ENCODE measurements at regions not wholly inside any gene's neighbourhood (a gene's known extent, or its start where the extent isn't known, plus 50 kb on each side); places are given as distances from the start of the nearest gene placed in this dataset.

GRCh38 chr2:177327009-177327408, 62.5 kb upstream of the NFE2L2 start:
- TF ChIP-seq CTCF (IDR thresholded peaks at IDR 0.05) = no peak
- TF ChIP-seq EZH2 (IDR thresholded peaks at IDR 0.05) = no peak
- no peak for TF ChIP-seq EZH2phosphoT487 (IDR thresholded peaks at IDR 0.05)
